Endothelial cell of umbilical vein (primary cell): ENCODE measurements at regions not wholly inside any gene's neighbourhood (a gene's known extent, or its start where the extent isn't known, plus 50 kb on each side); places are given as distances from the start of the nearest gene placed in this dataset.

Source experiments
- BruUV-seq: library from RNA; stranded (reverse); fragments of 400-500 nt; replicated peaks from 2 replicates; lab custom pipeline; 2021; lab: Mats Ljungman, UMichigan
- CTCF ChIA-PET: fragments of 300-600, 350-600 bp; sonication (Branson Sonifier 250); formaldehyde crosslinking; loops from one replicate; lab custom pipeline; 2021; ENCODE audit warnings: antibody characterized with exemption, inconsistent platforms; lab: Charles Lee
- POLR2A ChIA-PET: fragments of 300-600, 350-600 bp; sonication (Branson Sonifier 250); formaldehyde crosslinking; loops from one replicate; lab custom pipeline; 2021; ENCODE audit warnings: antibody characterized with exemption, inconsistent platforms; lab: Charles Lee
- DNase-seq: peaks from one replicate; pipeline ENCODE4 v3.0.0-alpha.2; 2011; ENCODE audit warnings: low read depth, low spot score
- FAIRE-seq: peaks from 2 replicates; lab custom pipeline; 2011; peaks lifted over from hg19 to GRCh38; lab: Jason Lieb, UNC
- H2AFZ ChIP-seq: 2 replicates; pipeline ENCODE4 v1.6.0; 2012; ENCODE audit warnings: low read depth, low read length, control low read depth, inconsistent platforms
- H3K27ac ChIP-seq: 2 replicates; pipeline ENCODE4 v1.5.1; 2011; ENCODE audit warnings: low read depth, mild to moderate bottlenecking, control low read depth, low read length, moderate library complexity; ENCODE audit not compliant: insufficient read depth
- H3K27me3 ChIP-seq, 2 experiments: 2 replicates each; pipeline versions ENCODE4 v1.6.0 to v1.6.1; 2011; ENCODE audit warnings: low read length in 2 of 2, mixed read lengths in 1 of 2; ENCODE audit not compliant: control insufficient read depth in 2 of 2, insufficient read depth in 2 of 2
- H3K36me3 ChIP-seq, 2 experiments: 2 replicates in 1 of 2; 3 replicates in 1 of 2; pipeline ENCODE4 v1.5.1; 2011; ENCODE audit warnings: low read length in 2 of 2, mild to moderate bottlenecking in 1 of 2, moderate library complexity in 1 of 2; ENCODE audit not compliant: control insufficient read depth in 2 of 2, insufficient read depth in 2 of 2; ENCODE audit errors: extremely low read depth in 1 of 2
- H3K4me1 ChIP-seq: 3 replicates; pipeline ENCODE4 v1.5.1; 2011; ENCODE audit warnings: mild to moderate bottlenecking, low read length; ENCODE audit not compliant: control insufficient read depth, insufficient read depth; ENCODE audit errors: extremely low read depth
- H3K4me2 ChIP-seq: 2 replicates; pipeline ENCODE4 v1.6.1; 2011; ENCODE audit warnings: low read length, control low read depth, mixed read lengths; ENCODE audit not compliant: insufficient read depth
- H3K4me3 ChIP-seq, 3 experiments: fragments of 200-600 bp in 1 of 3; sonication (generic), shearing (Covaris generic) in 1 of 3; replicated peaks in 1 of 3; 2 replicates each; pipeline ENCODE4 v1.5.1; 2011 to 2016; ENCODE audit warnings: control low read depth in 3 of 3, low read length in 3 of 3, mild to moderate bottlenecking in 2 of 3, inconsistent platforms in 1 of 3, low read depth in 1 of 3, moderate library complexity in 1 of 3; ENCODE audit not compliant: insufficient read depth in 1 of 3
- H3K79me2 ChIP-seq: 2 replicates; pipeline ENCODE4 v1.6.0; 2012; ENCODE audit warnings: low read length, inconsistent platforms; ENCODE audit not compliant: control insufficient read depth, insufficient read depth
- H3K9ac ChIP-seq: replicated peaks from 2 replicates; pipeline ENCODE3; 2011; ENCODE audit warnings: low read length, control low read depth; ENCODE audit not compliant: insufficient read depth; ENCODE audit errors: extremely low read depth
- H3K9me1 ChIP-seq: replicated peaks from 3 replicates; pipeline ENCODE4 v1.6.0; 2011; ENCODE audit warnings: mild to moderate bottlenecking, low read length; ENCODE audit not compliant: control insufficient read depth, insufficient read depth; ENCODE audit errors: extremely low read depth
- H3K9me3 ChIP-seq: replicated peaks from 2 replicates; pipeline ENCODE4 v1.5.1; 2012; ENCODE audit warnings: low read length, inconsistent platforms; ENCODE audit not compliant: control insufficient read depth, insufficient read depth
- H4K20me1 ChIP-seq: replicated peaks from 2 replicates; pipeline ENCODE3; 2011; ENCODE audit warnings: mild to moderate bottlenecking, low read length; ENCODE audit not compliant: control insufficient read depth, insufficient read depth; ENCODE audit errors: extremely low read depth
- EZH2 ChIP-seq: IDR thresholded peaks from 2 replicates; pipeline ENCODE4 v1.6.1; 2012; ENCODE audit warnings: borderline replicate concordance, low read depth, mild to moderate bottlenecking, moderate library complexity, low read length, inconsistent platforms; ENCODE audit not compliant: severe bottlenecking
- FOS ChIP-seq: IDR thresholded peaks from 2 replicates; pipeline ENCODE4 v1.6.1; 2011; ENCODE audit warnings: mild to moderate bottlenecking, low read length, moderate library complexity, borderline replicate concordance; ENCODE audit not compliant: insufficient read depth
- JUN ChIP-seq: IDR thresholded peaks from 2 replicates; pipeline ENCODE4 v1.6.1; 2011; ENCODE audit warnings: borderline replicate concordance, low read depth; ENCODE audit not compliant: insufficient read length, insufficient read depth
- MAX ChIP-seq: IDR thresholded peaks from 2 replicates; pipeline ENCODE4 v1.6.1; 2011; ENCODE audit not compliant: insufficient read depth, insufficient read length
- MYC ChIP-seq: IDR thresholded peaks from one replicate; pipeline ENCODE4 v1.6.1; 2011; ENCODE audit warnings: mild to moderate bottlenecking, low read depth, low read length
- POLR2AphosphoS5 ChIP-seq: IDR thresholded peaks from 2 replicates; pipeline ENCODE4 v1.6.1; 2012; ENCODE audit warnings: low read depth, mild to moderate bottlenecking, control low read depth, low read length, moderate library complexity; ENCODE audit not compliant: insufficient read depth
- dilution Hi-C: fragments of 300-500 bp; cut with MboI; formaldehyde crosslinking; loops from one replicate; pipeline ENCODE4 v1.15.0; 2019; ENCODE audit warnings: low sequenced_read_pairs; ENCODE audit not compliant: extremely low pct_ligation_motif_present
- intact Hi-C: fragments of 100-400 bp; cut with micrococcal nuclease; formaldehyde crosslinking; loops from one replicate; pipeline ENCODE4 v1.10.0; 2022

GRCh38 chr1:113266788-113267187 lies 123.5 kb upstream of the MAGI3 start:
- FAIRE-seq = no peak
- intact Hi-C loops (no loop called here), dilution Hi-C loops (no loop called here)
- Histone ChIP-seq H3K79me2 (no peaks in the 10 kb centered on the region), H3K9me3 (no peaks in the 10 kb centered on the region), H2AFZ (no peak overlapping the region), H3K27ac (no peak overlapping the region), H3K9ac (no peak overlapping the region), H4K20me1 (no peaks in the 10 kb centered on the region), H3K9me1 (no peaks in the 10 kb centered on the region), H3K4me3 (no peak overlapping the region), H3K4me1 (no peaks in the 10 kb centered on the region), H3K27me3 (peaks cover 0 to 2% of the 10 kb centered on the region in 2 experiments), H3K4me2 (no peak overlapping the region), H3K36me3 (no peaks in the 10 kb centered on the region)
- TF ChIP-seq POLR2AphosphoS5 (no peak), JUN (no peak), EZH2 (no peak), MYC (no peak)
- DNase-seq = no peak
- POLR2A ChIA-PET = no interaction called here
- CTCF ChIA-PET = no interaction called here
- no TSS peak for BruUV-seq

- Histone ChIP-seq H3K27me3 (peaks cover 0 to 5% of the 10 kb centered on the region in 2 experiments), H3K79me2 (no peaks in the 10 kb centered on the region), H3K36me3 (no peaks in the 10 kb centered on the region), H3K9me1 (no peaks in the 10 kb centered on the region), H3K4me3 (no peak overlapping the region), H3K4me2 (no peak overlapping the region), H3K27ac (no peak overlapping the region), H3K9me3 (no peaks in the 10 kb centered on the region), H3K4me1 (no peaks in the 10 kb centered on the region), H3K9ac (no peak overlapping the region), H4K20me1 (no peaks in the 10 kb centered on the region), H2AFZ (no peak overlapping the region)
- dilution Hi-C loops (no loop called here), intact Hi-C loops (no loop called here)
- no TSS peak for BruUV-seq
- TF ChIP-seq MYC (no peak), FOS (no peak), POLR2AphosphoS5 (no peak), MAX (no peak)
- no peak for FAIRE-seq
- POLR2A ChIA-PET = no interaction called here
- CTCF ChIA-PET = no interaction called here
- no peak for DNase-seq
These were observed 120.9 kb upstream of the MAGI3 start for GRCh38 chr1:113269168-113269963.
